ENCODE measurements at regions not wholly inside any gene's neighbourhood (a gene's known extent, or its start where the extent isn't known, plus 50 kb on each side); places are given as distances from the start of the nearest gene placed in this dataset.

DNA sequence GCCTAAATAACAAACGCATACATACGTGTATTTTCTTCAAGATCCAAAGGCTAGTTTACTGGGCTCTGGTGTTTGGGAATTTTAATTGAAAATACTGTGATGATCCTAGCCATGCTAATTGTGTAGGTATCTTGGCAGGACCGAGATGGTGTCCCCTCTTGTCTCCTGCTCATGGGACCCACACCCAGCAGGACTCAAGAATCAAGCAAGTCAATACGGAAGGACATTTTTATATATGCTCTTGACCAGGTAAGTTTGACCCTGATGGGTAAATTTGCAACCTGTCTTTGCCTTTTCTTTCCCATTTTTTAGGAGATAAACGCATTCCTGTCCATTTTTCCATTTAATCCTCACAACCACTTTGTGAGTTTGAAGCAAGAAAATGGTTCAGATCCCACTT lies 111.8 kb upstream of the MYCN start:
- no peak for DNase-seq

GRCh38 chr2:15829091-15829801 lies 111.1 kb upstream of the MYCN start:
- DNase-seq, result no peak

DNA sequence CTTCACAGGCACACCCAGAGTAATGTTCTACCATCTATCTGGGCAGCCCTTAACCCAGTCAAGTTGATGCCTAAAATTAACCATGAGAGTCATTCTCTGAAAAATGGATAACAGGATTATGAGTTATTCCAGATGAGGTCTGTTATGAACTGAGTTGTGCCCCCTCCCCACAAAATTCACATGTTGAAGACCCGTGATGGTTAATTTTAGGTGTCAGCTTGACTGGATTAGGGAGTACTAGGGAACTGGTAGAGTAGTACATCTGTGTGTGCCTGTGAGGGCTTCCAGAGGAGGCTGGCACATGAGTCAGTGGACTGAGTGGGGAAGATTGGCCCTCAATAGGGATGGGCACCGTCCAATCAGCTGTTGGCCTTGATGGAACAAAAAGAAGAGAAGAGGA lies 110.4 kb upstream of the MYCN start:
- no peak for DNase-seq

- no peak for DNase-seq
Observed at GRCh38 chr2:15830937-15831549, 109.3 kb upstream of the MYCN start.

- no peak for DNase-seq
Observed at GRCh38 chr2:15832030-15832709, 108.2 kb upstream of the MYCN start.

GRCh38 chr2:15832849-15833680 lies 107.3 kb upstream of the MYCN start:
- no peak for DNase-seq

- no peak for DNase-seq
Observed at GRCh38 chr2:15833731-15834130, 106.6 kb upstream of the MYCN start.

- no peak for DNase-seq
Observed at GRCh38 chr2:15834381-15835031, 105.8 kb upstream of the MYCN start.

GRCh38 chr2:15835991-15836688 lies 104.2 kb upstream of the MYCN start:
- no peak for DNase-seq

- DNase-seq, result no peak
Observed at GRCh38 chr2:15836689-15837610, 103.4 kb upstream of the MYCN start.

GRCh38 chr2:15838481-15839090 lies 101.8 kb upstream of the MYCN start:
- DNase-seq, result no peak

GRCh38 chr2:15839426-15840124 lies 100.8 kb upstream of the MYCN start:
- no peak for DNase-seq

DNA sequence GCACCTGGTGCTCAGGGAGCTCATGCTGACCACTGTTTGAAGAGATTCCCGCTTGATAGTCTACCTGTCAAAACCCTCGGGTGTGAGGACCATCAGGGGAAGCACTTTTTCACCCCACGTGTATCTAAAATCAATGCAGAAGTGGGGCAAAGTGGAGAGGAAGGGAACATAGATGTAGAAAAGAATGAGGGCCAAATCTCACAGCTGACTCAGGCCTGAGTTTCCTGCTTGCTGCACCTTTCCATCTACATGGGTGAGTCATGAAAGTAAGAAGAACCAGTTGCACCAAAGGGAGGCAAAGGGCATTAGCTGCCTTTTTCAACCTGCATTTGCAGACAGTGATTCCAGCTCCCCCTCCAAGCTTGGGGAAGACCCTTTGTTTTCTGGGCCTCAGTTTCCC lies 100.2 kb upstream of the MYCN start:
- no peak for DNase-seq

GRCh38 chr2:15840969-15841368 lies 99.4 kb upstream of the MYCN start:
- no peak for DNase-seq

DNA sequence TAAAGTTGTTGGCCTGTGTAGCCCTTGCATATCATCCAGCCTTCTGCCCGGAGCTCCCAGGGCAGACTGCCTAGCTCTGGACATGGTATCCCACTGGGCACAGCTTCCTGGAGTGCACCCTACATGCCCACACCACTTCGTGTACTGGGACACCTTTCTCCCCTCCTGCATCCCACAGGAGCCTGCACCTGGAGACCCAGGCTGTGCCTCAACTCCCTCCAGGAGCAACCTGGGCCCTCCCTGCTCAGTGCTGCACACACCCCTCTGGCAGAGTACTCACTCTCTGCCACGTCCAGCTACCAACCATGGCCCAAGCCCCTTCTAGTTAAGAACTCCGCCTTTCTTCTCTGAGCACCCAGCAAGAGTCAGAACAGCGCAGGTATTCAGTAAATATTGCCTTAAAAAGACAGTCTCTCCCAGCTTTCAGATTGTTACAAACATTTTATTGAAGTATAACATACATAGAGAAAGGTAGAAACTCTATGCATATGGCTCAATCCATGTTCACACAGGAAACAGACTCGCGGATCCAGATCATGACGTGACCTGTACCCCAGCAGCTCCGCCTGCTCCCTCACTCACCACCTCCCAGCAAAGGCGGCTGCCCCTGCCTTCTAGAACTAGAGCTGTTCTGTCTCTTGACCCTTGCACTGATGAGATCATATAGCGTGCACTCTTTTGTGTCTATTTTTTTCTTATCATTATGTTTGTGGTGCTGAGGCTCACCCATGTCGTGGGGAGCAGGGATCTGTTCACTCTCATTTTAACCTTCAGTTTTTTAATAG lies 98.4 kb upstream of the MYCN start:
- DNase-seq, result no peak

GRCh38 chr2:15842758-15843666 lies 97.3 kb upstream of the MYCN start:
- DNase-seq, result no peak

GRCh38 chr2:15844211-15844801 lies 96.0 kb upstream of the MYCN start:
- DNase-seq, result no peak

DNA sequence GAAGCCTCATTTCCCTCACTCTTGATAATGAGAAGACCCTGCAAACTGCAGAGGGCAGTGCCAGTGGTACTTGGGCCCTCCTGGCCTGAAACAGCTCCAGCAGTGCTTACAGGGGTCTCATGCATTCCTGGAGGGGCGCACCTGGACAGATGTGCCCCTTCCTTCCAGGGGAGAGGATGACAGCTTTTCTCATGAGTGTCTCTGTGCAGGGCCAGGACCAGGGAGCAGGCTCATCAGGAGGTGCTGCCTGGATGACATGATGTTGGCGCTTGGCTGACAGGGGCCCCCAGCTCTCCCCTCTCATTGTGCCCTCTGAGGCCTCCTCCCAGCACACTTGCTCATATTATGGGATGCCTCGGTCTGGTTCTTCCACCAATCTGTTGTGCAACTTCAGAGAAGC lies 95.1 kb upstream of the MYCN start:
- no peak for DNase-seq
